Neural cell (in vitro differentiated cells): ENCODE measurements at regions not wholly inside any gene's neighbourhood (a gene's known extent, or its start where the extent isn't known, plus 50 kb on each side); places are given as distances from the start of the nearest gene placed in this dataset.

ENCODE experiments used
- CTCF ChIP-seq: fragments of 450-650 bp; IDR thresholded peaks from 2 replicates; pipeline ENCODE4 v1.5.1; 2014; ENCODE audit warnings: antibody characterized with exemption, mild to moderate bottlenecking, moderate library complexity; ENCODE audit not compliant: poor library complexity, severe bottlenecking
- EP300 ChIP-seq: fragments of 450-650 bp; conservative IDR thresholded peaks from 2 replicates; pipeline ENCODE4 v1.6.1; 2014; ENCODE audit warnings: antibody characterized with exemption, mild to moderate bottlenecking, moderate library complexity; ENCODE audit not compliant: poor library complexity, severe bottlenecking
- REST ChIP-seq: IDR thresholded peaks from 2 replicates; pipeline ENCODE4 v1.6.1; 2012; ENCODE audit warnings: borderline replicate concordance

GRCh38 chr16:65547772-65548446 is 426.0 kb upstream of the CDH11 start:
- no peak for TF ChIP-seq CTCF
- no peak for TF ChIP-seq EP300
- no peak for TF ChIP-seq REST
